Mucosa of rectum (tissue), 2 donors: ENCODE measurements at regions not wholly inside any gene's neighbourhood (a gene's known extent, or its start where the extent isn't known, plus 50 kb on each side); places are given as distances from the start of the nearest gene placed in this dataset.

Experiments
- H3K27ac ChIP-seq, 2 donors: one replicate each; pipeline ENCODE4 v1.7.0; 2013; ENCODE audit warnings: inconsistent platforms in 2 of 2, low read depth in 2 of 2, low read length in 2 of 2
- H3K27me3 ChIP-seq, 2 donors: one replicate each; pipeline ENCODE4 v1.7.0; 2013; ENCODE audit warnings: low read length in 2 of 2; ENCODE audit not compliant: control insufficient read depth in 2 of 2, insufficient read depth in 2 of 2
- H3K36me3 ChIP-seq, 2 donors: one replicate each; pipeline ENCODE4 v1.7.0; 2013; ENCODE audit warnings: low read length in 2 of 2; ENCODE audit not compliant: control insufficient read depth in 2 of 2, insufficient read depth in 2 of 2
- H3K4me1 ChIP-seq, 2 donors: one replicate each; pipeline ENCODE4 v1.7.0; 2013; ENCODE audit warnings: low read length in 2 of 2, mild to moderate bottlenecking in 1 of 2; ENCODE audit not compliant: control insufficient read depth in 2 of 2, insufficient read depth in 2 of 2
- H3K4me3 ChIP-seq, 2 donors: one replicate each; pipeline ENCODE4 v1.7.0; 2013; ENCODE audit warnings: low read length in 2 of 2
- H3K9ac ChIP-seq, 2 donors: one replicate each; pipeline ENCODE4 v1.7.0; 2013; ENCODE audit warnings: low read length in 2 of 2, low read depth in 1 of 2, mild to moderate bottlenecking in 1 of 2
- H3K9me3 ChIP-seq, 2 donors: one replicate each; pipeline ENCODE4 v1.7.0; 2013; ENCODE audit warnings: low read length in 2 of 2; ENCODE audit not compliant: control insufficient read depth in 2 of 2
- donor health status: healthy.
- donor health status: Normal muscosa, but diverticular disease.

- no peak overlapping the region for H3K4me3 ChIP-seq
- no peak overlapping the region for H3K27ac ChIP-seq
- H3K27me3 ChIP-seq, result no peaks in the 10 kb centered on the region
- H3K36me3 ChIP-seq, result no peaks in the 10 kb centered on the region
- H3K9ac ChIP-seq, result no peak overlapping the region
- H3K4me1 ChIP-seq, result no peaks in the 10 kb centered on the region
- H3K9me3 ChIP-seq, result no peaks in the 10 kb centered on the region
Observed at GRCh38 chr20:9955646-9956045, 79.1 kb upstream of the ANKEF1 start.

DNA sequence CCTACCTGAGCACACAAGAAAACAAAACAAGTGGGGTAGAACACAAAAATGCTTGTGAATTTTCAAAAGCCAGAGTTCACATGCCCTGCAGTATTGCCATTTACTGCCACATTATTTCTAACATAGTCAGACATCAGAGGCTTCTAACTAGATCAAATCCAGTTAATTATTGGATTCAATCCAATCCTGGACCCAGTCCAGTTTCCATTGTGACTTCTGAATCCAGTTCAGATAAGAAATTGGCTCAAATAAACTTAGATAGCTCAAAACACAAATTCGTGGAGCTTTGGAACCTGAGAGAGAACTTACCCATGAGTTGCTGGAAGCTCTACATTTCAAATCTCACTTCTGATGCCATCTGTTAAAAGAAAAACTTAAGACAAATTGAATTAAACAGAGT lies 85.2 kb upstream of the ANKEF1 start:
- no peak overlapping the region for H3K4me3 ChIP-seq
- H3K9ac ChIP-seq, result no peak overlapping the region
- no peaks in the 10 kb centered on the region for H3K4me1 ChIP-seq
- no peaks in the 10 kb centered on the region for H3K27me3 ChIP-seq
- no peaks in the 10 kb centered on the region for H3K9me3 ChIP-seq
- H3K36me3 ChIP-seq, result no peaks in the 10 kb centered on the region
- no peak overlapping the region for H3K27ac ChIP-seq

GRCh38 chr20:9945408-9945807 lies 89.4 kb upstream of the ANKEF1 start:
- Histone ChIP-seq H3K36me3 (no peaks in the 10 kb centered on the region), H3K9me3 (no peaks in the 10 kb centered on the region), H3K4me3 (no peak overlapping the region)

GRCh38 chr20:9942736-9943135 lies 92.1 kb upstream of the ANKEF1 start:
- Histone ChIP-seq H3K36me3 (no peaks in the 10 kb centered on the region), H3K4me1 (no peaks in the 10 kb centered on the region), H3K9ac (no peak overlapping the region), H3K9me3 (no peaks in the 10 kb centered on the region), H3K27ac (no peak overlapping the region), H3K4me3 (no peak overlapping the region), H3K27me3 (no peaks in the 10 kb centered on the region)

More at GRCh38 chr20:9945408-9945807, 89.4 kb upstream of the ANKEF1 start:
- H3K4me1 ChIP-seq, result no peaks in the 10 kb centered on the region
- no peak overlapping the region for H3K27ac ChIP-seq
- H3K9ac ChIP-seq, result no peak overlapping the region
- no peaks in the 10 kb centered on the region for H3K27me3 ChIP-seq

DNA sequence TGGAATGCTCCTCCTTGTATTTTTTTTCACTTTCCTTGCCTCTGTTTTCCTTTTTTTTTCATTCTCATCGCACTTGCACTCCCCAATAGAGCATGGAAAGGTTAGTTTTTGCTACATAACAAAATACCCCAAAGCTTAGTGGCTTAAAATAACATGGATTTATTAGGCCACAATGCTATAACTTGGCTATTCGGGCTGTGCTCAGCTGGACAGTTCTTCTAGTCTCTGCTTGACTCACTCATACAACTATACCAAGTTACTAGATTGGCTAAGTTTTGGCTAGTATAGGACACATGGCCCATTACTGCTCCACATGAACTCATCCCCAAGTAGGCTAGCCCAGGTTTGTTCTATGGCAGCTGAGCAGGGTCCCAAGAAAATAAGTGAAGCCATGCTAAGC lies 94.5 kb upstream of the ANKEF1 start:
- no peaks in the 10 kb centered on the region for H3K9me3 ChIP-seq
- no peaks in the 10 kb centered on the region for H3K4me1 ChIP-seq

GRCh38 chr20:9939231-9939630 lies 95.6 kb upstream of the ANKEF1 start:
- H3K9ac ChIP-seq, result no peak overlapping the region
- H3K27me3 ChIP-seq, result no peaks in the 10 kb centered on the region
- H3K4me1 ChIP-seq, result no peaks in the 10 kb centered on the region
- no peak overlapping the region for H3K27ac ChIP-seq
- H3K9me3 ChIP-seq, result no peaks in the 10 kb centered on the region
- no peaks in the 10 kb centered on the region for H3K36me3 ChIP-seq
- H3K4me3 ChIP-seq, result no peak overlapping the region

More for the DNA sequence above, 94.5 kb upstream of the ANKEF1 start:
- Histone ChIP-seq H3K27me3 (no peaks in the 10 kb centered on the region), H3K27ac (no peak overlapping the region), H3K4me3 (no peak overlapping the region), H3K36me3 (no peaks in the 10 kb centered on the region), H3K9ac (no peak overlapping the region)

DNA sequence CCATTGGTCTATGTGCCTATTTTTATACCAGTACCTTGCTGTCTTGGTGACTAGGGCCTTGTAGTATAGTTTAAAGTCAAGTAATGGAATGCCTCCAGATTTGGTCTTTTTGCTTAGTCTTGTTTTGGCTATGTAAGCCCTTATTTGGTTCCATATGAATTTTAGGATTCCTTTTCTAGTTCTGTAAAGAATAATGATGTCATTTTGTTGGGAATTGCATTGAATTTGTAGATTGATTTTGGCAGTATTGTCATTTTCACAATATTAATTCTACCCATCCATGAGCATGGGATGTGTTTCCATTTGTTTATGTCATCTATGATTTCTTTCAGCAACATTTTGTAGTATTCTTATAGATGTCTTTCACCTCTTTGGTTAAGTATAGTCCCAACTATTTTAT lies 96.4 kb upstream of the PAK5 start:
- Histone ChIP-seq H3K9ac (no peak overlapping the region), H3K36me3 (no peaks in the 10 kb centered on the region), H3K27me3 (no peaks in the 10 kb centered on the region), H3K9me3 (no peaks in the 10 kb centered on the region), H3K4me3 (no peak overlapping the region), H3K4me1 (no peaks in the 10 kb centered on the region), H3K27ac (no peak overlapping the region)

DNA sequence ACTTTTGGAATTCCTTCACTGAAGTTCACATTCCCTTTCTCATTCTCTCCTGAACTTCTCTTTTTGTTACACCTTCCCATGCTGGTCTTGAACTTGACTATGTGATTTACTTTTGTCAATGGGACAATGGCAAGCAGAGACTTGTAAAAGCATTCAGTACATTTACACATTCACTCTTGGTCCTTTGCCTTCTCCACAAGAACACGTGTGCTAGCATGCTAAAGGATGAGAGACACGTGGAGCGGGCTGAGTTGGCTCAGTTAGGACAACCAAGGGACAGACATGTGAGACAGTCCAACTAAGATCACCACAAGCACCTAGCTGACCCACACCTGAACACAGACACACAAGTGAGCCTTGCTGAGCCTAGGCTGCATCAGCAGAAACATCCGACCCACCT lies 91.3 kb upstream of the PAK5 start:
- Histone ChIP-seq H3K27me3 (no peaks in the 10 kb centered on the region), H3K9me3 (no peaks in the 10 kb centered on the region), H3K36me3 (no peaks in the 10 kb centered on the region)

GRCh38 chr20:9928955-9929354 lies 90.1 kb upstream of the PAK5 start:
- no peaks in the 10 kb centered on the region for H3K9me3 ChIP-seq
- no peak overlapping the region for H3K27ac ChIP-seq

More for the DNA sequence above, 91.3 kb upstream of the PAK5 start:
- no peak overlapping the region for H3K27ac ChIP-seq
- no peak overlapping the region for H3K9ac ChIP-seq
- H3K4me1 ChIP-seq, result no peaks in the 10 kb centered on the region
- H3K4me3 ChIP-seq, result no peak overlapping the region

GRCh38 chr20:9928281-9928737 lies 89.4 kb upstream of the PAK5 start:
- Histone ChIP-seq H3K27ac (no peak overlapping the region), H3K36me3 (no peaks in the 10 kb centered on the region), H3K9me3 (no peaks in the 10 kb centered on the region)

More at GRCh38 chr20:9928955-9929354, 90.1 kb upstream of the PAK5 start:
- Histone ChIP-seq H3K27me3 (no peaks in the 10 kb centered on the region), H3K36me3 (no peaks in the 10 kb centered on the region), H3K9ac (no peak overlapping the region), H3K4me3 (no peak overlapping the region), H3K4me1 (no peaks in the 10 kb centered on the region)

GRCh38 chr20:9927224-9927623 lies 88.3 kb upstream of the PAK5 start:
- no peaks in the 10 kb centered on the region for H3K9me3 ChIP-seq
- H3K36me3 ChIP-seq, result no peaks in the 10 kb centered on the region
- H3K4me3 ChIP-seq, result no peak overlapping the region
- no peak overlapping the region for H3K9ac ChIP-seq
- no peak overlapping the region for H3K27ac ChIP-seq
- H3K4me1 ChIP-seq, result no peaks in the 10 kb centered on the region
- no peaks in the 10 kb centered on the region for H3K27me3 ChIP-seq

More at GRCh38 chr20:9928281-9928737, 89.4 kb upstream of the PAK5 start:
- no peaks in the 10 kb centered on the region for H3K27me3 ChIP-seq
- H3K4me1 ChIP-seq, result no peaks in the 10 kb centered on the region
- no peak overlapping the region for H3K9ac ChIP-seq
- no peak overlapping the region for H3K4me3 ChIP-seq
